NCI-H82 (cell line): ENCODE measurements at regions not wholly inside any gene's neighbourhood (a gene's known extent, or its start where the extent isn't known, plus 50 kb on each side); places are given as distances from the start of the nearest gene placed in this dataset.
A peak's percentile ranks its signal among the peaks of the same experiment; 100 is the strongest.
"Not testable (repeated sequence)": the region's sequence is repeated elsewhere in the genome, so short reads cannot be mapped to it uniquely, and the experiment has no call there.

Experiments used
- DNase-seq: peaks from one replicate; lab custom pipeline; 2025; lab: John Stamatoyannopoulos, UW

- DNase-seq = no peak
Observed at GRCh38 chr6:99802396-99803031, 191.5 kb downstream of the MCHR2 start.

- DNase-seq = no peak
Observed at GRCh38 chr6:99808992-99809391, 185.0 kb downstream of the MCHR2 start.

- DNase-seq = no peak
Observed at GRCh38 chr6:99810295-99810694, 183.7 kb downstream of the MCHR2 start.

GRCh38 chr6:99810942-99811620 is 182.9 kb downstream of the MCHR2 start:
- DNase-seq = no peak

DNA sequence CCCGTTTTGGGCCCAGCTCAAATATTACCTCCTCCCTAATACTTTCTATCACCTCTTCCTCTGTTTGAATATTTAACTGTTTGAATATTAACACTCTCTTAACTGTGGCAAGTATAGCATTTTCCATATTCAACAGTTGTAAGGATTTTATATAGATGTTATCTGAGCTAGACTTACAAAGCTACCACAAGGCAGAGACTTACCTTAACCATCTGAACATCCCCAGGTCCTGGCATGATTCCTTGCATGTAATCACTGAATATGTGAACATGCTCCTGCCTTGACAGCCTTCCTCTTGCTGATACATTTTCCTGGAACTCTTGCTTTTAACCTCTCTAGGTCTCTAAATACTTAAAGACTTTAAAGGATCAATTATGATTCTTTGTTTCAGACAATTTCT is 182.4 kb downstream of the MCHR2 start:
- no peak for DNase-seq

DNA sequence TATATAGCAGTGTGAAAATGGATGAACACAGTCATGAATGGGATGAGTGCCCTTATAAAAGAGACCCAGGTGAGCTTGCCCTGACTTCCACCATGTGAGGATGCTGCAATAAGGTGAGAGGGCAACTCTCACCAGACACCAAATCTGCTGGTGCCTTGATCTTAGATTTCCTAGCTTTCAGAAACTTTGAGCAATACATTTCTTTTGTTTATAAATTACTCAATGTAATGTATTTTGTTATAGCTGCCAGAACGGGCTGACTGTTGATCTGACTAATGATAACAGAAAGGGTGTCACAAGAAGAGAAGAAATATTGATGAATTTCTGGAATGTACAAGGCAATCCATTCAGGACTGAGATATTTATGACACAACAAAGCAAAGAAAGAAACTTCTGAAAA is 180.5 kb downstream of the MCHR2 start:
- DNase-seq = no peak

DNA sequence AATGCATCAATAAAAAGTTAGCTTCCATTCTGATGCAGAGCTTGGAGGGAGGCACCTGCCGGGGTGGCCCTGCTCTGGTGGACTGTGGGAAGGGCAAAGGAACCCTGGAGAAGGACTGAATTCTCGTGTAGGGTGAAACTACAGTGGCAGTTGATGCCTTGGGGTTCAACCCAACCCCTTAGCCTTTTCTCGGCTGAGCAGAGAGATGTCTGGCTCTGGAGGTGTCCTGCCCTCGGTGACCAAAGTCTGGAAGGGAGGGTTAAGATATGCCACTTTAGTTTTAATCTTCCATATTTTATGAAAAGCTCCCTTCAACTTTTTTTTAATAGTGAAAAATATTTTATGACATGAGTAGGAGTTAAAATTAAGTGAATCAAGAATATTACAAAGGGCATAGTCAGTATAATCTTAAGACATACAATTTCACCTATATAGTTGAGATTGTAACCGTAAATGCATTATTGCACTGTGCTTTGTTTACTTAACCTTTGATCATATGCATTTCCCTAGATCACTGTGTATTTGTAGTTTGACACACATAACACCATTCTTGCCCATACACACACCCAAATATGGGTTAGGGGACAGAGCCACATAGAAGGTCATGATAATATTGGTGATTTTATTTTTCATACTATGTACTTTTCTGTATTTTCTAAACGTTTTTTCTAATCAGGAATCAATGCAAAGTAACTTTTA is 179.6 kb downstream of the MCHR2 start:
- no peak for DNase-seq

DNA sequence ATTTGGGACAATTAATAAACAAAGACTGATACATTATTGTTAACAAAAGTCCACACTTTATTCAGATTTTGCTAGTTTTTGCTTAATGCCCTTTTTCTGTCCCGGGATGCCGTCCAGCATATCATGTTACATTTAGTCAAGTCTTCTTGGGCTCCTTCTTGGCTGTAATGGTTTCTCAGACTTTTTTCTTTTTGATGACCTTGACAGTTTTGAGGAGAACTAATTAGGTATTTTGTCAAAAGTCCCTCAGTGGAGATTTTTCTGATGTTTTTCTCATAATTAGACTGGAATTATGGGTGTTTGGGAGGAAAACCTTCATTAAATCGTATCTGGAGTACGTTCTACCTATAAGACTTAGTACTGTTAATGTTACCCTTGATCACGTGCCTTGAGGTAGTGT is 177.2 kb downstream of the MCHR2 start:
- no peak for DNase-seq

GRCh38 chr6:99818161-99818560 is 175.9 kb downstream of the MCHR2 start:
- DNase-seq = no peak

- DNase-seq = no peak
Observed at GRCh38 chr6:99819853-99820252, 174.2 kb downstream of the MCHR2 start.

DNA sequence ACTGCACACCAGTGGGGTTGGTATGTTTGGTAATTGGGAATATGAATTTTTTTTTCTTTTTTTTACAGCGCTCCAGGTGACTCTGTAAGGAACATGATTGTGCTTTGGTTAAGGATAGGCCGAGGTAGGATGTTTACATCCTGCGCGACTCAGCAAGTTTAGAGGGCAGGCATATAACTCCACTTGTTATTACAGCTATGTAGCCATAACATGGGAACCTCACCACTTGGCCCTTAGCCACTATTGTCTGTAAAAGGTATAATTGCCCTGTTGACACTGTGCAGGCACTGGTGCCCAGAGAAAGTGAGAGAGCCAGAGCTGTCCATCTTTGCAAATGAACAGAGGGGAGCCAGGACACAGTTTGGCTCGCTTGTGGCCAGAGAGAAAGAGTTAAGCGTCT is 172.9 kb downstream of the MCHR2 start:
- no peak for DNase-seq

GRCh38 chr6:99822741-99823512 is 171.1 kb downstream of the MCHR2 start:
- peak; percentile 63 for DNase-seq

GRCh38 chr6:99823513-99824235 is 170.3 kb downstream of the MCHR2 start:
- not testable (repeated sequence) for DNase-seq

DNA sequence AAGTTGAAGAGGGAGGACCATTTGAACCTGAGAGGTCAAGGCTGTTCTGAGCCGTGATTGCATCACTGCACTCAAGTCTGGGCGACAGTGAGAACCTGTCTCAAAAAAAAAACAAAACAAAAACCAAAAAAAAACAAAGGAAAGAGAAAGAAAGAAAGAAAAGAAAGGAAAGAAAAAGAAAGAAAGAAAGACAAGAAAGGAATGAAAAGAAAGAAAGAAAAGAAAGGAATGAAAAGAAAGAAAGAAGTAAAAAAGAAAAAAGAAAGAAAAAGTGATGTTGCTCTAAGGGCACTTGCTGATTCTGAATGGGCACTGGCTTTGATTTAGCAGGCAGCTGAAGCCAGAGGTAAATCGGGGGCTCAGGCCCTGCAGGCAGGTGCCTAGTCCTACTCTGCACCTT is 161.0 kb downstream of the MCHR2 start:
- DNase-seq = no peak

DNA sequence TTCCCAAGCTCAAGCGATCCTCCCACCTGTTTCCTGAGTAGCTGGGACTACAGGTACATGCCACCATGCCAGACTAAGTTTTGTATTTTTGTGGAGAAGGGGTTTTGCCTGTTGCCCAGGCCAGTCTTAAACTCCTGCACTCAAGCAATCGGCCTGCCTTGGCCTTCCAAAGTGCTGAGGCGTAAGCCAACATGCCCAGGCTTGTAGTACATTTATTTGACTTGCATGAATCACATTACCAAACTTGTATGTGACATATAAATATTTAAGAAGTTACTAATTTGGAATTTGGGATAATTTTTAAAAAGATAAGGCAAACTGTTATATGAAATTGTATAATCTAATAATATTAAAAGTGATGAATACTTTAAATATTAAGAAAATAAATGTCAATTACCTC is 157.6 kb downstream of the MCHR2 start:
- DNase-seq = no peak

DNA sequence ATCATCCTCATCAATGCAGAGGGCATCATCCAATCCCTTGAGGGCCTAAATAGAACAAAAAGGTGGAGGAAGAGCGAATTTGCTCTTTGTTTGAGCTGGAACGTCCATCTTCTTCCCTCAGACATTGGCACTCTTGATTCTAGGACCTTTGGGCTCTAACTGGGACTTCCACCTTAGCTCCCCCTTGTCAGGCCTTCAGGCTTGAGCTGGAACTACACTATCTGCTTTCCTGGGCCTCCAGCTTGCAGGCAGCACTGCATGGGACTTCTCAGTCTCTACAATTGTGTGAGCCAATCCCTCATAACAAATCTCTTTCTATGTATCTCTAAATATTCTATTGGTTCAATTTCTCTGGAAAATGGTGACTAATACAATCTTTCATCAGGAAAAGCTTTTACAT is 155.4 kb downstream of the MCHR2 start:
- DNase-seq = peak; percentile 7

- no peak for DNase-seq
Observed at GRCh38 chr6:99841297-99841696, 152.7 kb downstream of the MCHR2 start.

DNA sequence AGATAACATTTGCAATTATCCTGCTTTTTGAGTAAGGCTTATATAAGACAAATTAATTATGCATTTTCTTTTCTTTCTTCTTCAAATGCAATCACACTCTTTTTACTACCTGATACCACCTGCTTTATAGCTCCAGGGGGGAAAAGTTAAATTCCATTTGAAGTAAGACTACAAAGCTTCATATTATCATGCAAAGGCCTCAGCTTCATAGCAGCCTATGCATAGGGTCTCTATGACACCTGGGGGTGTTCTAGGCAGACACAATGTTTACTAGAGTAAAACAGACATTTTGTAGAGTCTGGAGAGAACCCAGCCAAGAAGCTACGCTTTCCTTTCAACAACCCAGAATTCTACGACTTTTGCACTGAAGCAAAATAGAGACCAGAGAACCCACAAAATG is 148.0 kb downstream of the MCHR2 start:
- DNase-seq = no peak

GRCh38 chr6:99850841-99851240 is 143.2 kb downstream of the MCHR2 start:
- no peak for DNase-seq

GRCh38 chr6:99852031-99852430 is 142.0 kb downstream of the MCHR2 start:
- no peak for DNase-seq

GRCh38 chr6:99867026-99867425 is 127.0 kb downstream of the MCHR2 start:
- peak; percentile 1 for DNase-seq
